Neuronal stem cell (in vitro differentiated cells): ENCODE measurements at regions not wholly inside any gene's neighbourhood (a gene's known extent, or its start where the extent isn't known, plus 50 kb on each side); places are given as distances from the start of the nearest gene placed in this dataset.

Experiments
- DNase-seq: peaks from one replicate; pipeline ENCODE4 v3.0.0-alpha.2; 2013; ENCODE audit warnings: low spot score
- H2AFZ ChIP-seq: one replicate; pipeline ENCODE4 v1.6.1; 2013; ENCODE audit warnings: mild to moderate bottlenecking, low read length, inconsistent platforms
- H2AK5ac ChIP-seq: 2 replicates; pipeline ENCODE4 v1.6.1; 2013; ENCODE audit warnings: low read depth, mild to moderate bottlenecking, inconsistent platforms, low read length, moderate library complexity, mixed read lengths
- H2BK120ac ChIP-seq: 2 replicates; pipeline ENCODE4 v1.6.1; 2013; ENCODE audit warnings: low read depth, mild to moderate bottlenecking, inconsistent platforms, low read length, moderate library complexity, mixed read lengths
- H2BK12ac ChIP-seq: one replicate; pipeline ENCODE4 v1.6.1; 2013; ENCODE audit warnings: low read length, inconsistent platforms
- H2BK15ac ChIP-seq: 2 replicates; pipeline ENCODE4 v1.6.1; 2013; ENCODE audit warnings: mild to moderate bottlenecking, low read length, inconsistent platforms, mixed read lengths
- H2BK5ac ChIP-seq: one replicate; pipeline ENCODE4 v1.6.1; 2013; ENCODE audit warnings: inconsistent platforms, mild to moderate bottlenecking, low read length, moderate library complexity
- H3K14ac ChIP-seq: one replicate; pipeline ENCODE4 v1.6.1; 2013; ENCODE audit warnings: low read length, inconsistent platforms
- H3K18ac ChIP-seq: 2 replicates; pipeline ENCODE4 v1.6.1; 2013; ENCODE audit warnings: low read length, inconsistent platforms
- H3K23ac ChIP-seq: 2 replicates; pipeline ENCODE4 v1.6.1; 2013; ENCODE audit warnings: low read depth, mild to moderate bottlenecking, mixed read lengths, low read length, inconsistent platforms; ENCODE audit not compliant: poor library complexity
- H3K27ac ChIP-seq: replicated peaks from 3 replicates; pipeline ENCODE4 v1.5.1; 2013; ENCODE audit warnings: low read length, inconsistent platforms
- H3K27me3 ChIP-seq, 3 experiments: 2 replicates each; pipeline ENCODE4 v1.6.1; 2013; ENCODE audit warnings: low read length in 3 of 3, mild to moderate bottlenecking in 2 of 3, inconsistent platforms in 1 of 3, low read depth in 1 of 3, mixed read lengths in 1 of 3, moderate library complexity in 1 of 3; ENCODE audit not compliant: control insufficient read depth in 3 of 3, insufficient read depth in 3 of 3
- H3K36me3 ChIP-seq, 2 donors: replicated peaks in 1 of 2; 2 replicates each; pipeline ENCODE4 v1.6.1; 2013; ENCODE audit warnings: low read length in 2 of 2; ENCODE audit not compliant: control insufficient read depth in 2 of 2, insufficient read depth in 2 of 2
- H3K4ac ChIP-seq: 2 replicates; pipeline ENCODE4 v1.6.1; 2013; ENCODE audit warnings: inconsistent platforms, mild to moderate bottlenecking, low read length, moderate library complexity
- H3K4me1 ChIP-seq, 2 donors: 1 replicate in 1 of 2; 2 replicates in 1 of 2; pipeline ENCODE4 v1.6.1; 2013; ENCODE audit warnings: low read length in 2 of 2, low read depth in 1 of 2; ENCODE audit not compliant: control insufficient read depth in 2 of 2, insufficient read depth in 1 of 2
- H3K4me2 ChIP-seq: one replicate; pipeline ENCODE4 v1.6.1; 2013; ENCODE audit warnings: mild to moderate bottlenecking, low read length, inconsistent platforms; ENCODE audit not compliant: insufficient read depth, poor library complexity, severe bottlenecking
- H3K4me3 ChIP-seq, 2 donors: 2 replicates each; pipeline ENCODE4 v1.5.1; 2013; ENCODE audit warnings: low read length in 2 of 2, mild to moderate bottlenecking in 2 of 2, inconsistent platforms in 1 of 2, moderate library complexity in 1 of 2
- H3K79me1 ChIP-seq: one replicate; pipeline ENCODE4 v1.6.1; 2013; ENCODE audit warnings: low read depth, mild to moderate bottlenecking, inconsistent platforms, low read length, moderate library complexity
- H3K9ac ChIP-seq: one replicate; pipeline ENCODE4 v1.6.1; 2013; ENCODE audit warnings: mild to moderate bottlenecking, low read depth, low read length, inconsistent platforms; ENCODE audit not compliant: poor library complexity
- H3K9me3 ChIP-seq, 2 donors: replicated peaks in 1 of 2; 2 replicates each; pipeline versions ENCODE3 to v1.6.1; 2013; ENCODE audit warnings: low read length in 2 of 2, mild to moderate bottlenecking in 2 of 2, inconsistent platforms in 1 of 2, low read depth in 1 of 2, mixed read lengths in 1 of 2, moderate library complexity in 1 of 2; ENCODE audit not compliant: control insufficient read depth in 2 of 2, insufficient read depth in 1 of 2
- H4K8ac ChIP-seq: one replicate; pipeline ENCODE4 v1.6.1; 2013; ENCODE audit warnings: low read depth, mild to moderate bottlenecking, inconsistent platforms, low read length, moderate library complexity
- H4K91ac ChIP-seq: one replicate; pipeline ENCODE4 v1.6.1; 2013; ENCODE audit warnings: low read length, low read depth, mild to moderate bottlenecking, inconsistent platforms; ENCODE audit not compliant: poor library complexity
- WGBS, 2 donors: extraction: QIAGEN DNeasy Blood & Tissue Kit; methylation state at CpG; one replicate each; pipeline ENCODE4 v1.1.7; 2013; ENCODE audit warnings: missing lambda C conversion rate in 2 of 2, mixed read lengths in 1 of 2; ENCODE audit not compliant: insufficient read length in 2 of 2, insufficient replicate concordance in 1 of 2; ENCODE audit errors: extremely low coverage in 2 of 2; 5-methylcytosine and 5-hydroxymethylcytosine counted together

DNA sequence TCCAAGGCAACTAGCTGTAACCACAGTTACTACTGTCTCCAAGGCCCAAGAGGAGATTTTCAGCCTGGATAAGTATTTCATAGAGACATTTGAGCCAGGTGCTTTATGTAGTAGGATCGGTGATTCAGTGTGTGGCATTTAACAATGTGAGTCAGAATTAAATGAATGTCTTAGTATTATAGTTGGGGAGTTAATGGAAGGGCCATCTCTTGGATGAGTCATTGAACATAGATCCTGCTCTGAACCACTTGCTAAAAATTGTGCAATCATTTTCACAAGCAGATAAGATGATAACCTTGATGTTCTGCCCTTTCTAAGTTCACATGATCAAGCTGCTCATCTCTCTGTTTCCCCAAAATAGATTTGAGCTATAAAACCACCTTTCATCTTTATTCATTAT lies 668.9 kb upstream of the CITED2 start:
- Histone ChIP-seq H4K91ac (no peak overlapping the region), H3K23ac (no peak overlapping the region), H3K4me2 (no peak overlapping the region), H2AFZ (no peak overlapping the region), H3K9ac (no peak overlapping the region), H3K79me1 (no peaks in the 10 kb centered on the region), H3K27ac (no peak overlapping the region), H3K36me3 (peaks cover 0 to 2% of the 10 kb centered on the region in 2 donors), H3K18ac (no peak overlapping the region), H2BK120ac (no peak overlapping the region), H3K4me1 (no peaks in the 10 kb centered on the region), H2BK15ac (no peak overlapping the region), H4K8ac (no peak overlapping the region), H3K14ac (no peak overlapping the region), H2BK5ac (no peak overlapping the region), H3K4ac (no peak overlapping the region), H3K9me3 (no peaks in the 10 kb centered on the region), H2BK12ac (no peak overlapping the region), H2AK5ac (no peak overlapping the region), H3K4me3 (no peak overlapping the region), H3K27me3 (peaks cover 0 to 2% (median 0%) of the 10 kb centered on the region in 3 experiments)
- WGBS, 2 donors: no CpG with 5 or more reads among the region's 1 CpG
- no peak for DNase-seq

DNA sequence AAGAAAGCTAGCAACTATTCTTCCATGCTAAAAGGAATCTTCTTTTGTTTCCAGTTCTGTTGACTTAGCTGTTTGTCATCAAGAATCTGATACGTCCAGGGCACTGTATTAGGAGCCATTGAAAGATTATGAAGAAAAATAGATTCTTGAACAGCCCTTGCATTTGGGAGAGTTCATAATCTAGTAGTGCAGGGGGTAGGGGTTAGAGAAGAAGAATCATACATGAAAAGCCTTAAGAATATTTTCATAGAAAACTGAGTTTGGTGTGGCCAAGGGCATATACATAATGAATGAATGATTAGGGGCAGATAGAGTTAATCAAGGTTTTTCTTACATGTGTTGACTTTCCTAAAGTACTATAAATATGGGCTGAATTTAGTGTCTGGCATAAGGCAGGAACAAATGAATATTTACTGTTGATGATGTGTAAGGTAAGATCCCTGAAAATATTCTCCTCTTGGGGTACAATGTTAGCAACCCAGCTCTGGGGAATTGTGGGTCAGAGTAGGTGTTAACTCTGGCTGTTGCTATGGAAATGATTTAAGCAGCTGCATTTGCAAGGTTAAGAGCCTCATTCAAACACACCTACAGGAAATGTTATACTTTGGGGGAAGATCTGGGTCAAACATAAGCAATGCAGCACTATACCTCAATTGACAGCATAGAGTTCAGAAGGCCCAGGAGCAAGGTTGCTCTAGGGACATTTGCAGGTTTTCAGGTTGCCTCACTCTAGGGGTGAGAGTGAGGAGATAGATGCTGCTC lies 667.3 kb upstream of the CITED2 start:
- Histone ChIP-seq H3K4me1 (no peaks in the 10 kb centered on the region), H3K14ac (no peak overlapping the region), H3K4me3 (no peak overlapping the region), H3K9ac (no peak overlapping the region), H3K9me3 (peaks cover 0 to 3% of the 10 kb centered on the region in 2 donors), H2BK5ac (no peak overlapping the region), H2BK15ac (no peak overlapping the region), H3K18ac (no peak overlapping the region), H4K91ac (no peak overlapping the region), H3K79me1 (no peaks in the 10 kb centered on the region), H3K36me3 (peaks cover 0 to 2% of the 10 kb centered on the region in 2 donors), H3K27me3 (peaks cover 0 to 2% (median 0%) of the 10 kb centered on the region in 3 experiments), H2BK120ac (no peak overlapping the region), H3K4me2 (no peak overlapping the region), H2AK5ac (no peak overlapping the region), H2BK12ac (no peak overlapping the region), H3K4ac (no peak overlapping the region), H3K27ac (no peak overlapping the region), H3K23ac (no peak overlapping the region), H2AFZ (no peak overlapping the region), H4K8ac (no peak overlapping the region)
- no peak for DNase-seq
- WGBS, 2 donors: no CpG with 5 or more reads among the region's 1 CpG

DNA sequence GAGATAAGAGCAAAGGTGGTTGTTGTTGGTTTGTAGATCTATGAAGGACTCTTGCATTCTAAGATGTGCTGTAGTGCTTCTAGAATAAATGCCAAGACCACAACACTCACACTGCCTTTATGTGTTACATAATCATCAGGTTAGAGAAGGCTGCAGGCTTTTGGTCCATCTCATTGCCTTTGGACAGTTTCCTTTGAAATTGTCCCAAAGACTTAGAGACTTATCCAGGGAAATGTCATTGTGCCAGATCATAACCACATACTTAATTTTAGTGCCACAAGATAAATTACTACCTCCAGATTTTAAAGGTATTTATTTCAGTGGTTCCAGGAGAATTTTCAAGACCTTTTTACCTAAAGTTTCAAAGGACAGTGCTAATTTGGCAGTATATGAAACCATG lies 666.6 kb upstream of the CITED2 start:
- Histone ChIP-seq H3K23ac (no peak overlapping the region), H3K27me3 (peaks cover 0 to 2% (median 0%) of the 10 kb centered on the region in 3 experiments), H3K4me1 (no peaks in the 10 kb centered on the region), H4K8ac (no peak overlapping the region), H3K9ac (no peak overlapping the region), H3K9me3 (peaks cover 0 to 9% of the 10 kb centered on the region in 2 donors), H3K18ac (no peak overlapping the region), H2BK5ac (no peak overlapping the region), H2BK15ac (no peak overlapping the region), H2BK12ac (no peak overlapping the region), H2AFZ (no peak overlapping the region), H3K14ac (no peak overlapping the region), H3K4me3 (no peak overlapping the region), H3K4ac (no peak overlapping the region), H2AK5ac (no peak overlapping the region), H3K4me2 (no peak overlapping the region), H4K91ac (no peak overlapping the region), H3K27ac (no peak overlapping the region), H3K79me1 (no peaks in the 10 kb centered on the region), H3K36me3 (peaks cover 0 to 2% of the 10 kb centered on the region in 2 donors), H2BK120ac (no peak overlapping the region)
- no peak for DNase-seq

DNA sequence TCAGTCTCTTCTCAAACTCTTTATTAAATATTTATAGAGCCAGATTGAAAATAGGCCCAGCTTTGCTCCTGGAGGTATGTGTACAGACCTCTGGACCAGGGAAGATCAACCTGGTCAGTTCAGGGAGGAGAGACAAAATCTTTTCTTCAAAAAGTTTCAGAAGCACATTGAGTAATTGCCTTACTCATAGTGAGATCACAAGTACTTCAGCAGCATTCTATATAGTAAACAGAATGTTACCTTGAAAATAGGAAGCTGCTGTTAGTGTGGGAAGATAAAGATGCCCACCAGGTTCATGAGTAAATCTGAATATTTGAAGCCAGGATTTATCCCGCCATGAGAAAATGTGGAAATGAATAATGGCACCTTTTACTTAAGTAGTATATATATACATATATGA lies 665.9 kb upstream of the CITED2 start:
- Histone ChIP-seq H4K91ac (no peak overlapping the region), H3K14ac (no peak overlapping the region), H3K4me3 (no peak overlapping the region), H2BK120ac (no peak overlapping the region), H3K18ac (no peak overlapping the region), H3K4me2 (no peak overlapping the region), H3K9ac (no peak overlapping the region), H2BK12ac (no peak overlapping the region), H3K36me3 (peaks cover 0 to 2% of the 10 kb centered on the region in 2 donors), H3K23ac (no peak overlapping the region), H3K27me3 (peaks cover 0 to 1% (median 0%) of the 10 kb centered on the region in 3 experiments), H2BK15ac (no peak overlapping the region), H3K79me1 (no peaks in the 10 kb centered on the region), H4K8ac (no peak overlapping the region), H3K4me1 (no peaks in the 10 kb centered on the region), H3K9me3 (peaks cover 0 to 9% of the 10 kb centered on the region in 2 donors), H2BK5ac (no peak overlapping the region), H3K4ac (no peak overlapping the region), H2AK5ac (no peak overlapping the region), H2AFZ (no peak overlapping the region), H3K27ac (no peak overlapping the region)
- no CpG with 5 or more reads among the region's 1 CpG for WGBS, 2 donors
- DNase-seq: no peak
